GM18520 (cell line): ENCODE measurements at regions not wholly inside any gene's neighbourhood (a gene's known extent, or its start where the extent isn't known, plus 50 kb on each side); places are given as distances from the start of the nearest gene placed in this dataset.
A peak's percentile ranks its signal among the peaks of the same experiment; 100 is the strongest.

ENCODE experiments used
- ATAC-seq: cut with Tn5 transposase; IDR thresholded peaks from one replicate; pipeline ENCODE4 v1.9.1; 2021; ENCODE audit not compliant: unreplicated experiment

DNA sequence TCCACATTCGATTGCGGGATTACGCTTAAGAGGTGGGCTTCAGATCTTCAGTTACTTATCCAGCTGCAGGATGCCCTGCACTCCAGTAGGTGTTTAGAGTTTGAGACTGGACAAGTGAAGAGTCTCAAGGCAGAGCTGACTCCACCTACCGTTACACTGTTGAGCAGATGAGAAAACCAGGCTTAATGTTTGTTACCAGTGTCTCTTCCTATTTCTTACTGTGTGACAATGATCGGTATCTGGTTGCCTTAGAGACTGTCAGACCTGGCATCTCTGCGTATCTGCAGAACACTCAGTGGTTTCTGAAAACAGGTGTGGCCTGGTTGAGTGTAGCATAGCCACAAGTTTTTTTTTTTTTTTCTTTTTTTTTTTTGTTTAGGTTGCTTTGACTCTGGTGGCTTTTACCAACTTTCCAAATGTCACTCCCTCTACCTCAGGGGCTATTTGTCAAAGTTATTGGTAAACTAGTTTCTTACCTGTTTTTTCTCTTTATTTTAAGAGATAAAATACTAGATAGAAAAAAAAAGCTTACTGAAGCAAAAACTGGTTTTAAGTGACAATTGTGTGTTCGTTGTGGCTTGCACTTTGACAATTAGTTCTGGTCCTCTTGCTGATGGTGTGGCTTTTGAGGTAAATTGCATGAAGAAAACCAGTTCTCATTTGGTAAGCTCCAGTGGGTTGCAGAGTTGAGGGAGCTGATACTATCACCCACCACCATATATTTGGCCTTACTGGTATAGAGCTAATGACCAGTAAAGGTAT is 284.8 kb downstream of the ETS1 start:
- ATAC-seq: peak; percentile 80

GRCh38 chr11:128301756-128302155 is 285.6 kb downstream of the ETS1 start:
- no peak for ATAC-seq

- no peak for ATAC-seq
Observed at GRCh38 chr11:128300785-128301184, 286.6 kb downstream of the ETS1 start.

- peak; percentile 21 for ATAC-seq
Observed at GRCh38 chr11:128299132-128299726, 288.1 kb downstream of the ETS1 start.

- no peak for ATAC-seq
Observed at GRCh38 chr11:128298271-128298670, 289.1 kb downstream of the ETS1 start.

- ATAC-seq: no peak
Observed at GRCh38 chr11:128297805-128298204, 289.6 kb downstream of the ETS1 start.

DNA sequence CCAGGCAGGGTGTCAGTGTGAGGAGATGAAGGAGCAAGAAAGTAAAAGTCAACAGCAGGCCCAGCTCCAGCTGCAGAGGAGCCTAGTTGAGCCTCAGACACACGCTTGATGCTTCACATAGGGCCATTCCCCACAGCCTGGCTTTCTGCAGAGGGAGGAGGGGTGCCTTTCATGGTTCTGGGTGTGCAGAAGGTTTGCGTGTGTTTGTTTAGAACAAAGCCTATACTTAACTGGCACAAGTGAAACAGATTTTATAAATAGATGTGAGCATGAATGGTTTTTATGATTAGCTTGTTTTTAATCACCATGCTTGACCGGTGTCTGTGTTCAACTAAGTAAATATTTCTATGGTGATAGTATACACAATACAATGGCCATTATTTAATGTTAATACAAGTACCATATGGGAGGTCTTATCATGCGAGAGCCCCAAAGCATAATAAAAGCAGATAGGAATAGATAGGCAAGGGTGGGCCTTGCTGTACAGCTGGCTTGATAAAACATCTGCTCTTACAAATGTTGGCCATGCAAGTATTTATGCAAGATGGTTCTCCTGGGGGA is 290.2 kb downstream of the ETS1 start:
- no peak for ATAC-seq

- ATAC-seq: no peak
Observed at GRCh38 chr11:128294671-128295050, 292.7 kb downstream of the ETS1 start.

GRCh38 chr11:128294001-128294670 is 293.2 kb downstream of the ETS1 start:
- ATAC-seq: no peak

GRCh38 chr11:128291835-128292234 is 295.5 kb downstream of the ETS1 start:
- no peak for ATAC-seq

DNA sequence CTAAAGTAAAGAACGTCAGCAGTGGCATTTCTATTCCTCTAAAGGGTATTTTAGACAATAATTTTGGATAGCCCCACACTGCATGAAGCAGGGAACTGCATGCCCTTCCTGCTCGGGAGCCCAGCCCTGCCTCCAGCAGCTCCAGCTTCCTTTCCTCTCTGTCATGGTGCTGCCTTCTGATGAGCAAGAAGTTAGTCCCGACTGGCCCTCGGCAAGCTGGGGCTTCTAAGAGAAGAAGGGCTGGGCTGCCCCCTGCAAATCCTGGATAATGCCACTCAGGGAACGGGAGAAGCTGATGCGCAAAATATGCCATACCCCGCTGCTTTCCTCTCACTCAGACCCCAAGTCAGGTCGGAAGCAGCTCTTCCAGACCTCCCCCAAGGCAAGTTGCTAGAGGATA is 296.4 kb downstream of the ETS1 start:
- ATAC-seq: no peak

DNA sequence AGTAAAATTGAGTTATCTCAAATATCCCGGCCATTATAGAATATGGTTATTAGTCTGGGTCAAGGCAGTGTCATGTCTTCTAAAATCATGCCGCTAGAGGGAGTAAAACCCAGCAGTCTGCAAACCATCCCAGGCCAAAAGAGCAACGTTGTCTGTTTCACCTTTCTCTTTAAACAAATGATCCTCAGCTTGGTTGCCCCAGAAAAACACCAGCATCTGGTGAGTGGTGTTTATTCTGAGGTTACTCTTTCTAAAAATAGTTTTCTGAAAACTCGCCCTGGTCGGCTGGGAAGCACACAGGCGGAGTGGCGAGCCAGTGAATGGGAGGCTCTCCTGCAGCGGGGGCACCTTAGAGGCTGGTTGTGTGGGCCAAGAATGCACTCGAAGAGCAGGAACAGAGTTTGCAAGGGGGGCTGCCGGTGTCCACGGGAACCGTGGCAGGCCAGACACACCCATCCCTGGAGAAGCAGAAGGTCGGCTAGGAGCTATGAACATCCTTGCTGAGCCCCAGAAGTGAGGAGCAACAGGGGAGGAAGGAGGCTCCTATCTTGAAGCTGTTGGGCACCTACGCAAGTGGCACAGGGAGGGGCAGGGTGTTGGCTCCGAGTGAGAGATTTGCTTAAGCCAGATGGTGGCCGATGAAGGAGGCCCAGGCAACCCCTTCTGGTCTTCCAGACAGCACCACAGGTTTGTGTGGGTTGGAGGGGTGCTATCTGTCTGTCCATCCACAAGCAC is 297.1 kb downstream of the ETS1 start:
- ATAC-seq: peak; percentile 79

DNA sequence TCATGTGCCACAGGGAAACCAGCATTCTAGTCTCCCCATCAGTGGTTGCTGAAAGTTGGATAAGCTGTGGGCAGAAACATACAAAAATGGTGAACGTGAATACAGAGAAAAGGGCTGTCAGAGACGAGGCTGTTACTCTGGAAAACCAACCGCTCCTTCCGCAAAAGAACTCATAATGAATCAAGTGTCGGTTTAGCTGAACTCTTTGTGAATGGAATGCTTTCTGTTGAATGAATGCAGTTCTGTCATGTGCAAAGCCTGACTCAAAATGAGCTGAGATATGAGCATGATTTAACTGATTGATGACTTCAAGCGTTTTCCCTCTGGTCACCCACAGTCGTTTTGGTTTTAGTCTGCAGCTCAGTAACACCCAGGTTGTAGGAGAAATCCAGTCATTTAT is 298.3 kb downstream of the ETS1 start:
- no peak for ATAC-seq

DNA sequence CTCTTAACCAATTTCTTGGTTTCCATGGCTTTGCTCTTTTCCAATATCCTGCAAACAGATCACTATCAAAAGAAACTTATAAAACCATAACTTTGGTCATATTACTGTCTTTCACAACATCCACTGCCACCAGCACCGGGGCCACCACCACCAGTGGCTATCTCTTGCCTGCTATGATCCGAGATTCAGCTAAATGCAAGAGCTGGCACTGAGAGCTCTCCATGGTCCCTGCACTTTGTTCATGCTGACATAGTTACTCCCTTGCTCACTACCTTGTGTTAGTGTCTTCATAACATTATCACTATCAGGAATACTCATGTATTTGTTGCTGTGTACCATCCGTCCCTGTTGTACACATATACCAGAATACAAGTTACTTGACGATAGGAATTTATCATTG is 299.0 kb downstream of the ETS1 start:
- no peak for ATAC-seq

DNA sequence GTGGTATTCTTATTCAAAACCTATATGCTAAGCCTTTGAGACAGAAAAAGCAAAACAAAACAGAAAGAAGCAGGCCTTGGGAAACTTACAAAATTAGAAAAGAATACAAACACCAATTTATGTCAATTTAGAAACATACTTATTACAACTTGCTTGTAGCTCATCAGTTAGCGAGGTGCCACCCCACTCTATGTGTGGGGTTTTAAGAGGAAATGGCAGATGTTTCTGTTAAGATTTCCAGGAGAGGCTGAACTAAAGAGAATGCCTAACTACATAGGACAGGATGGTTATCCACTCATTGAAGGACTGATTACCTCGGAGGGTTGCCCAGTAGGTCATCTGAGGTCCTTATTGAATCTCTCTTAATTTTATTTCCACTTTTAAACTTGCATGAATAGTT is 302.0 kb downstream of the ETS1 start:
- ATAC-seq: no peak

DNA sequence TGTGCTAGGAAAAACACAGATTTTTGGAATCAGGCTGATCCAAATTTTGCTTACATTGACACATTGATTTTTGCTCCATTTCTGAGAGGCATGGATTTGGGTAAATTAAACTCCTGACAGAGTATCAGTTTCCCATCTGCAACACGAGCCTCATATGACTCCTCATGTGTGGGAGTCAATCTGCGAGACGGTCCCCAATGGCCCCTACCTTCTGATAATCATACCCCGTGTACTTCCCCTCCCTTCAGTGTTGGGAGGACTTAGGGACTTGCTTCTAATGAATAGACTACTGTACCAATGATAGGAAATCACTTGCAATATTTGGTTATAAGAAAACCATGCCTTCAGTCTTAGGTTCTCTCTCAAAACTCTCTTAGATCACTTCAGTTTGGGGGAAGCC is 302.7 kb downstream of the ETS1 start:
- ATAC-seq: no peak

GRCh38 chr11:128283451-128283850 is 303.9 kb downstream of the ETS1 start:
- ATAC-seq: no peak

DNA sequence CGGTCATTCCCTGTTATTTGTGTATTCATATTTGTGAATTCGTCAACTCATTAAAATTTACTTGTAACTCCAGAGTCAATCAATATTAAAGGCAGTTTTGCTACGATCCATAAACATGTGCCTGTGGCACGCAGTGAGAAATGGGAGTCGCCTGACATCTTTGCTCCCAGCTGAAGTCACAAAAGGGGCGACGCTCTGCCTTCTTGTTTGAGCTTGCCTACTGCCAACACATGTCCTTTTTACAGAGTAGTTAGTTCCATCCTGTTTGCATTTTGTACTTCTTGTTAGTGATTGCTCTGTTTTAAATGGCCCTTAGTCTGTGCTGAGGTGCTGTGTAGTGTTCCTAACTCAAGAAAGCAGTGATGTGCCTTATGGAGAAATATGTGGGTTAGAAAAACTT is 305.3 kb downstream of the ETS1 start:
- ATAC-seq: no peak

GRCh38 chr11:128279866-128280265 is 307.5 kb downstream of the ETS1 start:
- ATAC-seq: no peak

DNA sequence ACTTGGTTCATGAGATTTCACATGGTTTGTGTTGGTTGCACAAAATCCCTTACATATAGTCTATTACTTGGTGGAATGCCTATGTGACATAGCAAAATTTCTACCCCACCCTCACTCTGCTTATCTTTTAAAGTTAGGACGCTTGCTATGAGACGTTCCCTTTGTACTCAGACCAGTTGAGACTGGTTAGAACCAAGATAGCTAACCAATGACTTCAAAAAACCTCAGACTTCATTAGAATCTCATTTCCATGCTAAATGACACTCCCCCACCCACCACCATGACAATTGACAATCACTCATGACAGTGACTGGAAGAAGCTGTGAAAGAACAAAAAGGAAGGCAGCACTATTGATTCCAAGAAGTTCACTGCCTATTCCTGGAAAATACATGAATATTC is 313.6 kb downstream of the ETS1 start:
- no peak for ATAC-seq

GRCh38 chr11:128271401-128271800 is 316.0 kb downstream of the ETS1 start:
- no peak for ATAC-seq
